ENCODE measurements at regions not wholly inside any gene's neighbourhood (a gene's known extent, or its start where the extent isn't known, plus 50 kb on each side); places are given as distances from the start of the nearest gene placed in this dataset.

DNA sequence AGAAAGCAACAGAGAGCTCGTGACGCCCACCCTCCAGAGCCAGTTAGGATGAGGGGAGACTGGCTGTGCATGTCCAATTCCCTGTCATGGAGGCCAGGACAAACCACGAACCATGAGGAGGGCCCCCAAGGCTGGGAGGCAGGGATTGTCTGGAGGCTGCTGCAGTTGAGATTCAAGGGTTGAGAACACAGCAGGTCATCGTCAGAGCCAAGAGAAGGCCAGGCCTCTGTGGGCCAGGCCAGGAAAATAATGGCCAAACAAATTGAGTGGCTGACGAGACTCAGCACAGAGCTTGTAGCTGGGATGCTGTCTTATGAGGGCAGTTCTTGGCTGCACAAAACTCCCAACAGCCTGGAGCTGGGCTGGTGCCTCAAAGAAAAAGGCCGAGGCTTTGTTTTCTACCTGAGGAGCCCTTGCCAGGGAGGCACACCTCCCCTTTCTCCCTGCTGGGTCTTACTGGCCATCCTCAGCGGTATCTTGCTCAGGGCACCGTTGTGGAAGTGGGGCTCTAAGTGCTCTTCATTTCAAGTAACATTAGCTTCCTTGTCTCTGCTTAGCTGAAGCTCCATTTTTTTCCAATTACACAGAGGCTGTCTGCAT lies 665.9 kb downstream of the BCL11B start:
- TF ChIP-seq CTCF (IDR thresholded peaks at IDR 0.05) = no peak
- Histone ChIP-seq H3K4me1 (no peaks in the 10 kb centered on the region), H3K27me3 (no peaks in the 10 kb centered on the region), H3K36me3 (no peaks in the 10 kb centered on the region), H3K27ac (no peak overlapping the region), H3K4me3 (no peak overlapping the region), H3K9me3 (no peaks in the 10 kb centered on the region)
- intact Hi-C loops (cut with DNase I; ENCODE audit: low total_unique reads) = no loop called here
- DNase-seq = no peak

GRCh38 chr14:98606816-98607215 lies 665.2 kb downstream of the BCL11B start:
- no peak for TF ChIP-seq CTCF (IDR thresholded peaks at IDR 0.05)
- Histone ChIP-seq H3K27ac (no peak overlapping the region), H3K9me3 (no peaks in the 10 kb centered on the region), H3K4me3 (no peak overlapping the region), H3K4me1 (no peaks in the 10 kb centered on the region), H3K36me3 (no peaks in the 10 kb centered on the region), H3K27me3 (no peaks in the 10 kb centered on the region)
- DNase-seq = no peak
- intact Hi-C loops (cut with DNase I; ENCODE audit: low total_unique reads) = no loop called here

DNA sequence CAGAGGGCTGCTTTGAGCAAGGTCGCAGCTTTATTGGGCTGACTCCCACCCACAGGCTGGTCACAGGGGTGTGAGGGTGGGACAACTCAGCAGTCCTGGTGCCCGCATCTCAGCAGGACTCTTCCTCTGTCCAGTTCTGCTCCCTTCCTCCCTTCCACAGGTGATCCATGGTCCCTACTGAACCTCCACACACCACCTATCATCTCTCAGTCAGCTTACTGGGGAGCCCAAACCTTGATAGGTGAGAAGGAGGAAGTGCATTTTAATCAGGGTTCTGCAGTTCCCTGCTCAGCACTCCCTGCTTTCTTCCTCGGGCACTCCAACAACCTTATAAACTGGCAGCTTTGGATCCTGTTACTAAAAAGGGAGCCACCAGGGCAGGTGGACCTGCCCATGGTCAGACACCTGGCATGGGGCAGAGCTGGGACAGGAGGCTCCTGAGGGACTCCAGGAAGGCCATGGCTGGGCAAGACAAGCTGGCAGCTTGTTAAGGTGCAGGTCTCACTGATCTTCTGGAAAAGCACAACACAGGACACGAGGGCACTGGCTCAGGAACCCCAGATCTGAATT lies 664.6 kb downstream of the BCL11B start:
- Histone ChIP-seq H3K4me3 (no peak overlapping the region), H3K27ac (no peak overlapping the region), H3K27me3 (no peaks in the 10 kb centered on the region), H3K36me3 (no peaks in the 10 kb centered on the region), H3K9me3 (no peaks in the 10 kb centered on the region), H3K4me1 (no peaks in the 10 kb centered on the region)
- intact Hi-C loops (cut with DNase I; ENCODE audit: low total_unique reads) = no loop called here
- no peak for TF ChIP-seq CTCF (IDR thresholded peaks at IDR 0.05)
- no peak for DNase-seq

DNA sequence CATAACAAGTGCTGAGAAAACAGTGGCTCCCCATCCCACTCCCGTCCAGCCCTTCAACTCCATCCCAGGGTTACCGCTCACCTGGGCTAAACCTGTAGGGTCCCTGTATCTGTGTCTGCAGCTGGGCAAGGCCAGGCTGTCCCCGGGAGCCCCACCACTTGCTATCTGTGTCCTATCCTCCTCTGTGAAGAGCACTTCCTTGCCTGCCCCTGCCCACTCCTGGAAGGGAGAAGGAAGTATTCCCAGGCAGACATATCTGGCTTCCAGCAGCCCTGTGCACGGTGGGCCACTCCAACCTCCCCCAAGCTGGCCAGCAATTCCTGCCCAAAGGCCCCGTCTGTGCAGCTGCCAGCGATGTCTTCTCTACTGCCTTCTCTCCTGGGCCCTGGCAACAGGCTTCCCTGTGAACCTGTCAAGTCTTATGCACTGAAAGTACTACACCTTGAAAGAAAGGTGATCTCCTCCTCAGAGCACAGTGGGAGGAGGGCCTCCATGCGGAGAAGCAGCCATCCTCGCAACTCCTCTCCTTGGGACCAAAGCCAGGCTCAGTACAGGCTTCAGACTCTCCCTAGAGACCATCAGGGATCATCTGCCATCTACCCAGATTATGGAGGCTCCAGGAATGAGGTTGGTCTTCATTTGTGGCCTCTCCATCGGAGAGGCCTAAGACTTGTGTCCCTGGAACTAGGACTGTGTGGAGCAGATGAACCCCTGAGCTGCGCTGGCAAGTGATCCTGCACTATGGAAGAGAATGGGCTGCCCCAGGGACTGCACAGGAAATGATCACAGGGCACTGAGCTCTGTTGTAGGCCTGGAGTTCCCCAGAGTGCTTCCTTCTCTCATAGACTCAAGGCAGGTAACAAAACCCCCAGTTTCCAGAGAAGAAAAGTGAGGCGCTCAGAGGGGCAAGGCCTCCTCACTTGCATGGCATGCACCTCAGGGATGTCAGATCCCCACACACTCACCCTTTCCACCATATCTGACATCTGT lies 663.6 kb downstream of the BCL11B start:
- Histone ChIP-seq H3K36me3 (no peaks in the 10 kb centered on the region), H3K4me3 (no peak overlapping the region), H3K27me3 (no peaks in the 10 kb centered on the region), H3K9me3 (no peaks in the 10 kb centered on the region), H3K4me1 (no peaks in the 10 kb centered on the region), H3K27ac (no peak overlapping the region)
- DNase-seq = no peak
- TF ChIP-seq CTCF (IDR thresholded peaks at IDR 0.05) = no peak
- intact Hi-C loops (cut with DNase I; ENCODE audit: low total_unique reads) = no loop called here

- no peak for DNase-seq
- Histone ChIP-seq H3K4me1 (no peaks in the 10 kb centered on the region), H3K36me3 (no peaks in the 10 kb centered on the region), H3K9me3 (peaks cover 0 to 3% (median 2%) of the 10 kb centered on the region in 3 donors), H3K27me3 (no peaks in the 10 kb centered on the region), H3K4me3 (no peak overlapping the region), H3K27ac (no peak overlapping the region)
- no peak for TF ChIP-seq CTCF (IDR thresholded peaks at IDR 0.05)
- intact Hi-C loops (cut with DNase I; ENCODE audit: low total_unique reads) = no loop called here
Measured at GRCh38 chr14:98612434-98613200, 659.4 kb downstream of the BCL11B start.
